Psoas muscle (tissue), 7 donors: ENCODE measurements at regions not wholly inside any gene's neighbourhood (a gene's known extent, or its start where the extent isn't known, plus 50 kb on each side); places are given as distances from the start of the nearest gene placed in this dataset.
"Not testable (repeated sequence)": the region's sequence is repeated elsewhere in the genome, so short reads cannot be mapped to it uniquely, and the experiment has no call there.

Source experiments
- ATAC-seq, 4 donors: fragments of 200-7000 bp; cut with Tn5 transposase; one replicate each; pipeline ENCODE4 v1.9.1; 2020; ENCODE audit warnings: moderate library complexity in 3 of 4, mild to moderate bottlenecking in 2 of 4
- DNase-seq, 2 donors: peaks; one replicate each; pipeline ENCODE4 v3.0.0-alpha.2; 2020
- H3K27ac ChIP-seq: fragments of 200-600 bp; one replicate; pipeline ENCODE4 v1.8.0; 2022
- H3K27me3 ChIP-seq, 3 donors: fragments of 200-600 bp in 1 of 3; one replicate each; pipeline versions ENCODE4 v1.6.1 to v1.8.0; 2013 to 2022; ENCODE audit warnings: low read length in 2 of 3, mild to moderate bottlenecking in 2 of 3, moderate library complexity in 1 of 3; ENCODE audit not compliant: insufficient read depth in 3 of 3
- H3K36me3 ChIP-seq, 2 donors: fragments of 200-600 bp in 1 of 2; one replicate each; pipeline versions ENCODE4 v1.6.1 to v1.8.0; 2013 to 2022; ENCODE audit warnings: low read depth in 1 of 2, mild to moderate bottlenecking in 1 of 2, moderate library complexity in 1 of 2; ENCODE audit not compliant: insufficient read depth in 1 of 2
- H3K4me1 ChIP-seq: fragments of 200-600 bp; one replicate; pipeline ENCODE4 v1.8.0; 2022
- H3K4me3 ChIP-seq: fragments of 200-600 bp; one replicate; pipeline ENCODE4 v1.8.0; 2022; ENCODE audit warnings: mild to moderate bottlenecking
- H3K9me3 ChIP-seq: fragments of 200-600 bp; one replicate; pipeline ENCODE4 v1.8.0; 2022
- WGBS, 3 donors: extraction: QIAGEN DNeasy Blood & Tissue Kit; methylation state at CpG; one replicate each; pipeline versions ENCODE4 v1.1.6 to v1.1.7; 2013; 5-methylcytosine and 5-hydroxymethylcytosine counted together
- intact Hi-C, 2 donors: fragments of 100-400 bp; cut with DNase I; formaldehyde crosslinking; loops; one replicate each; pipeline versions ENCODE4 v1.11.0 to v1.14.2; 2022
- TF ChIP-seq, protein P1 (sequence below): fragments of 200-600 bp; IDR thresholded peaks from one replicate; pipeline ENCODE4 v1.8.0; 2022; ENCODE audit warnings: antibody characterized with exemption
- donor health status: healthy with polysubstance abuse.
- donor health status: DM: no; HTN: no; CAD: no; lungs with moderate emphysema.
- donor health status: Bipolar disorder and iron deficiency.
- donor health status: healthy.
- donor health status: DM: yes; HTN: yes; CAD: no.
- donor health status: DM: no; HTN: no; CAD: no.
- donor health status: DM: yes; HTN: yes; CAD: no.

DNA sequence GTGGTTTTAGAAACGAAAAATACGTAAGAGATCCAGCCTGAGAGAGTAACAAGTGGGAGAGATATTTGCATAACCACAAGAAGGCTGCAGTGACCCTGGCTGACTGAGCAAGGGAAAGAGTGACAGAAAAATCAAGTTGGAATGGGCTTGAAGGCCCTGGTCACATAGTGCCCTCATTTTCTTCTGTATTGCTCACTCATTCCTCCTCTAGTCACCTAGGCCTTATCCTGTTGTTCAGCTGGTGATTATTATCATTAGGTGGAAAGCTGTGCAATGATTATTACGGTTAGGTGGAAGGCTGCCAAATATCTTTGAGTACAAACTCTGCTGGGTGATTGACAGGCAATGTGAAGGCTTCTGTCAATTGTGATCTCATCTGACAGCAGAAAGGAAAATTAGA, 2384.1 kb downstream of the PCDH7 start:
- Histone ChIP-seq H3K36me3 (no peaks in the 10 kb centered on the region), H3K27me3 (no peaks in the 10 kb centered on the region), H3K27ac (no peak overlapping the region), H3K9me3 (no peaks in the 10 kb centered on the region), H3K4me3 (no peak overlapping the region), H3K4me1 (no peaks in the 10 kb centered on the region)
- intact Hi-C loops, result no loop called here
- TF ChIP-seq, protein P1, sequence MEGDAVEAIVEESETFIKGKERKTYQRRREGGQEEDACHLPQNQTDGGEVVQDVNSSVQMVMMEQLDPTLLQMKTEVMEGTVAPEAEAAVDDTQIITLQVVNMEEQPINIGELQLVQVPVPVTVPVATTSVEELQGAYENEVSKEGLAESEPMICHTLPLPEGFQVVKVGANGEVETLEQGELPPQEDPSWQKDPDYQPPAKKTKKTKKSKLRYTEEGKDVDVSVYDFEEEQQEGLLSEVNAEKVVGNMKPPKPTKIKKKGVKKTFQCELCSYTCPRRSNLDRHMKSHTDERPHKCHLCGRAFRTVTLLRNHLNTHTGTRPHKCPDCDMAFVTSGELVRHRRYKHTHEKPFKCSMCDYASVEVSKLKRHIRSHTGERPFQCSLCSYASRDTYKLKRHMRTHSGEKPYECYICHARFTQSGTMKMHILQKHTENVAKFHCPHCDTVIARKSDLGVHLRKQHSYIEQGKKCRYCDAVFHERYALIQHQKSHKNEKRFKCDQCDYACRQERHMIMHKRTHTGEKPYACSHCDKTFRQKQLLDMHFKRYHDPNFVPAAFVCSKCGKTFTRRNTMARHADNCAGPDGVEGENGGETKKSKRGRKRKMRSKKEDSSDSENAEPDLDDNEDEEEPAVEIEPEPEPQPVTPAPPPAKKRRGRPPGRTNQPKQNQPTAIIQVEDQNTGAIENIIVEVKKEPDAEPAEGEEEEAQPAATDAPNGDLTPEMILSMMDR, result no peak
- WGBS, 3 donors, result 55 to 57% (median 57%) methylated on average over 3 of the region's 3 CpGs
- ATAC-seq, result no peak
- no peak for DNase-seq

DNA sequence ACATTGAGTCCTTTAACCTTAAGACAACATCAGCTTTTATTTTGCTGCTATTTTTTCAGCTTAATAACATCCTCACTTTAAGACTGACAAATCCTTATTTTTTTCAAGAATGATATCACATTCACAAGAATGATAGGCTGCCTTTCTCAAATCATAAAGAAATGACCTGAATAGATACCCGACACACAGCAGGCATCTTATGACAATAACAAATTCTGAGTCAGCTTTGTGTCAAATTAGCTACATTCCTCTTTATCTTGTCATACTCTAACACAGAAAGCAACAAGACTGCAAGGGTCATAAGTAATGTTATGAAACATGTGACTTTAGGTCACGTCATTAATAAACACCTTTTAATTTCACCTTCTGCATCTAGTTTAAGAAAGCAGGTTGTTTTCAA, 2387.6 kb downstream of the PCDH7 start:
- H3K27ac ChIP-seq, result no peak overlapping the region
- no peaks in the 10 kb centered on the region for H3K27me3 ChIP-seq
- ATAC-seq (no peak), DNase-seq (no peak)
- no peaks in the 10 kb centered on the region for H3K9me3 ChIP-seq
- H3K4me1 ChIP-seq, result no peaks in the 10 kb centered on the region
- TF ChIP-seq, protein P1, result no peak
- no peak overlapping the region for H3K4me3 ChIP-seq
- intact Hi-C loops, result no loop called here
- H3K36me3 ChIP-seq, result no peaks in the 10 kb centered on the region
- 79 to 81% (median 79%) methylated on average over 2 of the region's 2 CpGs for WGBS, 3 donors

DNA sequence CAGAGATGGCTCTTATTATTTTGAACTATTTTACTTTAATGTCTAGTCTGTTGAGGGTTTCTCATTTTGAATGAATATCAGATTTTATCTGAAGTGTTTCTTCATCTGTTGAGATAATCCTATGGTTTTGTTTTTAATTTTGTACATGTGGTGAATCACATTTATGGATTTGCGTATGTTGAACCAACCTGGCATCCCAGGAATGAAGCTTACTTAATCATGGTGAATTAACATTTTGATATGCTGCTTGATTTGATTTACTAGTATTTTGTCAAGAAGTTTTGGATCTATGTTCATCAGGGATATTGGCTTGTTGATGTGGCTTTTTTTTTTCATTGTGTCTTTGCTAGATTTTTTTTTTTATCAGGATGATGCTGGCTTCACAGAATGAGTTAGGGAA, 2390.9 kb downstream of the PCDH7 start:
- ATAC-seq (no peak), DNase-seq (no peak)
- no peak overlapping the region for H3K4me3 ChIP-seq
- WGBS, 3 donors, result 47 to 86% (median 56%) methylated on average over 1 of the region's 1 CpG
- no peaks in the 10 kb centered on the region for H3K36me3 ChIP-seq
- intact Hi-C loops, result no loop called here
- H3K9me3 ChIP-seq, result no peaks in the 10 kb centered on the region
- H3K27me3 ChIP-seq, result no peaks in the 10 kb centered on the region
- H3K4me1 ChIP-seq, result no peaks in the 10 kb centered on the region
- TF ChIP-seq, protein P1, result no peak
- no peak overlapping the region for H3K27ac ChIP-seq

DNA sequence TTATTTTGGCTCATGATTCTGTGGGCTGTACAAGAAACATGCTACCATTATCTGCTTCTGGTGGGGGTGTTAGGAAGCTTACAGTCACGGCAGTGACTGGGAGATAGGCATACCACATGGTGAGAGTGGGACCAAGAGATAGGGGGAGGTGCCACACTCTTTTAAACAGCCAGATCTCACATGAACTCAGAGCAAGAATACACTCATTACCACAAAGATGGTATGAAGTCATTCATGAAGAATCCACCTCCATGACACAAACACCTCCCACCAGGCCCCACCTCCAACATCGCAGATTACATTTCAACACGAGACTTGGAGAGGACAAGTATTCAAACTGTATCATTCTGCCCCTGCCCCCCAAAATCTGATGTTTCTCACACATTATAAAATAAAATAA, 2396.7 kb downstream of the PCDH7 start:
- Histone ChIP-seq H3K36me3 (no peaks in the 10 kb centered on the region), H3K4me3 (no peak overlapping the region), H3K4me1 (no peaks in the 10 kb centered on the region), H3K9me3 (no peaks in the 10 kb centered on the region), H3K27ac (no peak overlapping the region), H3K27me3 (no peaks in the 10 kb centered on the region)
- intact Hi-C loops, result no loop called here
- WGBS, 3 donors, result 83 to 91% (median 90%) methylated on average over 3 of the region's 3 CpGs
- DNase-seq, result no peak
- ATAC-seq, result no peak
- TF ChIP-seq, protein P1, result no peak

DNA sequence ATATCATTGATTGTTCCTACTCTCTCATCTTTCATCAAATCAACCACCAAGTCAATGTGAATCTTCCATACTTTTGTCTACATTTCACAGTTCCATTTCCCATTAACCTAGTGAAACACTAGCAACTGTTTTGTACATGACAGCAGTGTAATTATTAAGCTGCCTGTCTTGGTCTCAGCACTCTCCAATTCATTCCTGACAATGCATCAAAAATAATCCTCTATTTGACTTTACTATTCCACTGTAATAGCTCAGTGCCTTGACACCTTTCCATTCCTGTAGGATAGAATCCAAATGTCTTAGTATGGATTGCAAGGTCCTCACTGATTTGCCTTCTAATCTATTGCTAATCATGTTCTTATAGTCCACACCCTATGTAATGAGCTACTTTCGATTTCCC, 2405.8 kb downstream of the PCDH7 start:
- 81 to 90% (median 88%) methylated on average over 1 of the region's 1 CpG for WGBS, 3 donors

DNA sequence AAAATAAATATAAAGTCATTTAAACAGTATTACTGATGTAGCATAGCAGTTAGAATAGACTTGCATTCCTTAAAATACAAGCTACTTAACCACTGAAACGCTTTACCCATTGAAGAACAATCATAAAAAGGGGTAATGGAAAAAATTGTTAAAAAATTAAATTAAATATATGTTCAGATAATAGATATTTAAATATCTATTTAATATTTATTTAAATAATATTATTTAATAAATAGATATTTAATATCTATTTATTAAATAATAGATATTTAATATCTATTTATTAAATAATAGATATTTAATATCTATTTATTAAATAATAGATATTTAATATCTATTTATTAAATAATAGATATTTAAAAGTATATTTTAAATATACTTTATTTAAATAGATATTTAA, 2410.5 kb downstream of the PCDH7 start:
- WGBS, 3 donors, result 93 to 95% (median 95%) methylated on average over 1 of the region's 1 CpG
- H3K9me3 ChIP-seq, H3K27me3 ChIP-seq, intact Hi-C loops, H3K4me3 ChIP-seq, H3K36me3 ChIP-seq, H3K27ac ChIP-seq, DNase-seq, ATAC-seq, H3K4me1 ChIP-seq: not testable (repeated sequence)

More for the DNA sequence above, 2405.8 kb downstream of the PCDH7 start:
- intact Hi-C loops, result no loop called here
- DNase-seq (no peak), ATAC-seq (no peak)
- TF ChIP-seq, protein P1, result no peak
- Histone ChIP-seq H3K4me1 (no peaks in the 10 kb centered on the region), H3K9me3 (no peaks in the 10 kb centered on the region), H3K4me3 (no peak overlapping the region), H3K36me3 (no peaks in the 10 kb centered on the region), H3K27me3 (no peaks in the 10 kb centered on the region), H3K27ac (no peak overlapping the region)
